ENCODE measurements at regions not wholly inside any gene's neighbourhood (a gene's known extent, or its start where the extent isn't known, plus 50 kb on each side); places are given as distances from the start of the nearest gene placed in this dataset.
"Not testable (repeated sequence)": the region's sequence is repeated elsewhere in the genome, so short reads cannot be mapped to it uniquely, and the experiment has no call there.

DNA sequence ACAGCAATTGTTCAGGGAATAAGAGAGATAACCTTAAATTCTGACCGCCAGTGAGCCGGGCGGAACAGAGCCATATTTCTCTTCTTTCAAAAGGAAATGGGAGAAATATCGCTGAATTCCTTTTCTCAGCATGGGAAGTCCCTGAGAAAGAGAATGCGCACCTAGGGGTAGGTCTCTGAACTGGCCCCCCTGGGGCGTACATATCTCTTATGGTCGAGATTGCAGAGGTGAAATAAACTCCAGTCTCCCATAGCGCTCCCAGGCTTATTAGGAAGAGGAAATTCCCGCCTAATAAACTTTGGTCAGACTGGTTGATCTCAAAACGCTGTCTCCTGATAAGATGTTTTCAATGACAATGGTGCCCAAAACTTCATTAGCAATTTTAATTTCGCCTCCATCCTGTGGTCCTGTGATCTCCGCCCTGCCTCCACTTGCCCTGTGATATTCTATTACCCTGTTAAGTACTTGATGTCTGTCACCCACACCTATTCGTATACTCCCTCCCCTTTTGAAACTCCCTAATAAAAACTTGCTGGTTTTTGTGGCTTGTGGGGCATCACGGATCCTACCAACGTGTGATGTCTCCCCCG, 195.8 kb upstream of the HMCN1 start:
- not testable (repeated sequence) for DNase-seq

DNA sequence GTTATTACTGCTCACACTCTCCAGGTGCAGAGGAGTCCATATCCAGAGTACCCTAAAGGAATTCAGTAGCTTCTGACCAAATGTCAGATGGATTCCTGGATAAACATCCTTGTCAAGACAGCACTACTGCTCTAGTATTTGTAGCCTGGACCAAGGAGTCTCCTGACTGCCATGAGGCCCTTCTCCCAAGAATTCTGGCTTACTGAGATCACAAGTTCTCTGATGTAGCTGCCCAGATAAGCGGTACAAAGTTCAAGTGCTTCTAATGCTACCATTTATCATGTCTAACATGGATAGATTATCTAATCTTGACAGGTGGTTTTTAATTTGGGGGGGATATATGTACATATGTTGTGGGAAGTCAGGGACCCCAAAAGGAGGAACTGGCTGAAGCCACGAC, 196.6 kb upstream of the HMCN1 start:
- no peak for DNase-seq

DNA sequence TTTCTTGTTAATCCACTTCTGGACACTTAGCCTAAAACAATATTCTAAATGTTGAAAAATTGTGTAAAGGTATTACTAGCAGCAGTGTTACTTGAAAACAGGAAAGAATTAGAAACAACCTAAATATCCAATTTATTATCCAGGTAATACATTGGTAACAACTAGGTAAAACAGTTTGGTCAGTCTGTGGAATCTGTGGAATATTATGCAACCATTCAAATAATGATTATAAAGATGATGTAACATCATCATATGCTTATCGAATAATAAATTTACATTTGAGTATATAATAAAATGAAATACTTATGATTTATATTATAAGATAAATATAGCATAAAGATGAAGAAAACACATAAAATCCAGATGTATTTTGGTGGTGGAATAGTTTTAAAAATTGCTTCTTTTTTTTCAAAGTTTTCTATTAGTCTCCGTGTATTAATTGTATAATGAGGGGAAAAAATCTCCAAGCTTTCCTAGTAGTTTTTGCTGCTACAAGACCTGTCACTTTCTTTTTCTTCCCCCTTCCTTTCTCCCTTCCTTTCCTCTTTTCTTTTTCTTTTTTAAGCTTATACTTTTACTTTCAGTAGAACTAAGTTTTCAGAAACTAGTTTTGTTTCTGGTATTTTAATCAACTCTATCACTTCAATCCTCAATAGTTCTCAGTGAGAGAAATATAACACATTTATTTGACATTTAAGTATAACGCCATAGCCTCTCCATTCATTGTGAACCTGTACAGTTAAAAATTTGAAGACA, 197.8 kb upstream of the HMCN1 start:
- no peak for DNase-seq

- no peak for DNase-seq
Observed at GRCh38 chr1:185535621-185536020, 198.6 kb upstream of the HMCN1 start.

DNA sequence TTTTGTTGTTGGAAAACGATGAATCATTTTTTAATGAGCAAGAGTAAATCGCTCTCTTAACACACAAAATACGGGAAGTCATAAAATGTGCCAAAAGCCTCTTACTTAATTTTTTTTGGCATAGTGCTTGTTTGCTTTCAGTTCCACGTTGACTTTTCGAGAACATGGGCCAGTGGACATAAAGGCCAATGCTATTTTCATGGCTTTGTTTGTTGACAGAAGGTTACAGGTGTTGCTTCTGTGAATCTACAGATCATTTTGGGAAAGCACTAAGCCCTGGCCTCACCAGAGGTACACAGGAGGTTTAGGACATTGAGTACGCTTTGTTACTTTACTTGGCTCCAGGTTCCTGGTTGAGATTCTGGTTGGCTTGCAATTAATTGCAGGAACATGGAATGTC, 199.4 kb upstream of the HMCN1 start:
- no peak for DNase-seq

GRCh38 chr1:185533596-185533995, 200.6 kb upstream of the HMCN1 start:
- no peak for DNase-seq

- no peak for DNase-seq
Observed at GRCh38 chr1:185532856-185533255, 201.3 kb upstream of the HMCN1 start.

DNA sequence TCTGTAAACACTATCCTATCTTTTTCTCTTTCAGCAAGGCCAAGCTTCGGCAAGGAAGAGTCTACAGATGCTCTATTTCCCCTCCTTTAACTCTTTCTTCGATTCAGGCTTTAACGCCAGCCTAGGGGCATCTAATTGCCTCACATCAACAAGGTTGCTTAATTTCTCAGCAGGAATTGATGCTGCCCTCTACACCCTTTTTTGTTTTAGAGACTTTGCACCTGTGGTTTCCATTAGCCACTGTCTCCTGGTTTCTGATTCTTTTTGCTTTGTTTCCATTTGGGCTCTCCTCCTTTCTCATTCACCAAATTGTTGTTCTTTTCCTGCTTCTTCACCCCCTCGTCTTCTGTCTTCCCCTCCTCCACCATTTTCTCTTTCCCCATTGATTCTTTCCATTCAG, 202.4 kb upstream of the HMCN1 start:
- DNase-seq, result no peak

- DNase-seq, result no peak
Observed at GRCh38 chr1:185530215-185530614, 204.0 kb upstream of the HMCN1 start.

DNA sequence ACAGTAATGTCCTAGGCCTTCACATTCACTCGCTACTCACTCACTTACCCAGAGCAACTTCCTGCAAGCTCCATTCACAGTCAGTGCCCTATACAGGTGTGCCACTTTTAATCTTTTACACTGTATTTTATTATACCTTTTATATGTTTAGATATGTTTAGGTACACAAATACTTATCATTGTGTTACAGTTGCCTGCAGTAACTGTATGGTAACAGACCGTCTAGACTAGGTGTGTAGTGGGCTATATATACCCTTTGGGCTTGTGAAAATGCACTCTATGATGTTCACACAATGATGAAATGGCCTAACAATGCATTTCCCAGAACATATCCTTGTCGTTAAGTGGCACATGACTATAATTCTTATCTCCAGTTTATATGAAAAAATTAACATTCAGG, 204.5 kb upstream of the HMCN1 start:
- DNase-seq, result no peak

- DNase-seq, result no peak
Observed at GRCh38 chr1:185528084-185528676, 206.0 kb upstream of the HMCN1 start.

GRCh38 chr1:185526344-185527307, 207.6 kb upstream of the HMCN1 start:
- DNase-seq, result no peak

GRCh38 chr1:185520188-185520920, 203.3 kb upstream of the IVNS1ABP start:
- no peak for DNase-seq

DNA sequence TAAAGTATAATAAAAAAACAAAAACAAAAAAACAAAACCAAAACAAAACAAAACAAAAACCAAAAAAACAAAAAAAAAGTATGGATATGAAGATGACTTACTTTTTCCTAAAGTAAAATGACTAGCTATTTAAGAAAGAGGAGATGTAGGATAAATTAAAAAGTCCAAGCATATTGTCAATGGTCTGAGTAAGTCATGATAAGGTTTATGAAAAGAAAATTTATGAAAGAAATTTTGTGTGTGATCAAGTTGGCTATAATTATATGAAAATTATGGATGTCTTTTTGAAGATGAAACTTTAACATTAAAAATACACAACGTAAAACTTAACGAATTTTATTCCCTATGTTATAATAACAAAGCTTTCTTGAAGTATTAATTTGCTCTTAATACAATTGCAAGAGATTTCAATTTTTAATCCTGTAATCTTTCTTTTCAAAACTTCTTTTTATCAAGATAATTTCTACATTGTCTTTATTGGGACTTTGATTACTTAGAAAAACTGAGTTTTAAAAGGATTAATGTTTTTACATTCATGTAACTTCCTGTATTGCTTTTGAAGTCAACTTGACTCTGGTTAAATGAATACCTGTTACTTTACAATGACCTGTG, 200.9 kb upstream of the IVNS1ABP start:
- DNase-seq, result no peak

- DNase-seq, result not testable (repeated sequence)
Observed at GRCh38 chr1:185517301-185517700, 200.3 kb upstream of the IVNS1ABP start.

DNA sequence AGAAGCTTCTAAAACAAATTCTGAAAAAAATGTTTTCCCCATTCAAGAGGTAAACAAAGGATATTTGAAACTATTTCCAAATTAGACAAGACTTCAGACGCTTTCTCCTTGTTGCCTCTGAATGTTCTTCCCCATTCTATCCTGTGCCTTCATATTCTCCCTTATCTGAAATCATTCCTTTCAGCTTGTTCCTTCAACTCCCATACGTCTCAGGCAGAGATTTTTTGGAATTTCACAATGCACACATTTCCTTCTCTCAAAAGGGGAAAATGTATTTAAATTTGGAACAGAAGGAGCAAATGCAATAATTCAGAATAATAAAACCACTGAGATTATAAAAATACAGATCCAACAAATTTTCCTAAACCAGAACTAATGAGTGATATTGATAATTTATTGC, 198.7 kb upstream of the IVNS1ABP start:
- DNase-seq, result no peak

- no peak for DNase-seq
Observed at GRCh38 chr1:185514311-185514710, 197.3 kb upstream of the IVNS1ABP start.

- DNase-seq, result no peak
Observed at GRCh38 chr1:185512442-185512841, 195.4 kb upstream of the IVNS1ABP start.

DNA sequence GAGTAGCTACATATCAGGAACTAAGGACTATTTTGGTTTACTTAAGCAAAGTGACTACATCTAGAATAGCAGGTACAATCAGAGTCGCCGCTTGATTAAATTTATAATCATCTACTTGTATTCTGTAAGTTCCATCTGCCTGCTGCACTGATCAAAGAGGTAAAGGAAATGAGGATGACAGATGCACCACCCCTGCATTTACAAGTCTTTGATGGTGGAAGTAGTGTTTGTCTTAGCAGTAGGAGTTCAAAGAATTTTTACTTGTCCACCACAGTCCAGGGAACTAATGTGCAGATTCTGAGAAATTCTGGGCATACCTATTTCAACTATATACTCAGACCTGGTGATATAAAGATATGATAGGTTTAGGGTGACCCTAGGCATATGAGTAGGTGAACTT, 184.1 kb upstream of the IVNS1ABP start:
- no peak for DNase-seq

- peak; percentile 18 for DNase-seq
Observed at GRCh38 chr1:185500001-185500626, 183.1 kb upstream of the IVNS1ABP start.

DNA sequence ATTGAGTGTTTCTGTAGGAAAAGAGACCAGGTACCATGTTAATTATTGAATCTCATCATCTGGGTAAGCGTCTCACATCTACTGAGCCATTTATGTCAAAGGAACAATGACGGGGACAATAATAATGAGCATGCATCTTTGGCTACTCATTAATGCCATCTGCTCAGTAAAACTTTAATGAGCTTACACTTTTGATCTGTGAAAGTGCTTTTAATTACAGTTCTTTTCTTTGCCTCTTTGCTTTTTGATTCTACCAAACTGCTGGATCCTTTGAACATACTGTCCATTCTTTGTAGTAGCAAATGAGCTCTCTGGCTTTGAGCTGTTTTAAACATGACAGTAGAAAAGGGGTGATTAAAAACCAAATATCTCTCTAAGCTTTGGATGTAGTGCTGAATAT, 181.2 kb upstream of the IVNS1ABP start:
- no peak for DNase-seq

DNA sequence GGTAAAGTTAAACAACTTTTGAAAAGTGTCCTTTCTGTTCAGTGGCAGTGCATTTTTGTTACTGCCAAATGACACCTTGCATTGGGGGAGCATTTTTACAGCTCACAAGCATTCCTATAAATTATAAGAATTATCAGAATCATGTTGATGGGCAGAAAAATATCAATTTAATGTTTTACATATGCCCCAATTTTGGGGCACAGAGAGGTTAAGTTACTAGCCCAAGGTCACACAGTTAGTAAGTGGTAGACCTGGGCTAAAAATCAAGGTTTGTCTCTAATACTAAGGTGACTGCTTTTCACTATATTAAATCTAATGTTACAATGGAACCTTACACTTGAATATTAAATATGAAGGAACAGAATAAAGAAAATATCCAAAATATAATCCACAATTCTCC, 180.1 kb upstream of the IVNS1ABP start:
- no peak for DNase-seq

Data from stimulated activated CD4-positive, alpha-beta T cell treated with anti-CD3 and anti-CD28 coated beads, Interleukin-4, amount 100 ng/mL, for 24 hours (primary cell).